IMR-90 (cell line): ENCODE measurements at regions not wholly inside any gene's neighbourhood (a gene's known extent, or its start where the extent isn't known, plus 50 kb on each side); places are given as distances from the start of the nearest gene placed in this dataset.

Source experiments
- ATAC-seq: fragments of 200-7000 bp; cut with Tn5 transposase; 2 replicates; pipeline ENCODE4 v1.9.1; 2020; ENCODE audit warnings: low read depth, mild to moderate bottlenecking, moderate library complexity
- BruUV-seq: library from RNA; stranded (reverse); fragments of 400-500 nt; replicated peaks from 2 replicates; lab custom pipeline; 2021; lab: Mats Ljungman, UMichigan
- CTCF ChIA-PET: fragments of 300-600 bp; formaldehyde crosslinking; extraction: SDS; loops from one replicate; lab custom pipeline; 2021; ENCODE audit warnings: antibody characterized with exemption; lab: Yijun Ruan, JAX
- POLR2A ChIA-PET: fragments of 300-600 bp; sonication (Branson Sonifier 250); formaldehyde crosslinking; loops from one replicate; lab custom pipeline; 2022; ENCODE audit warnings: antibody characterized with exemption; ENCODE audit not compliant: unreplicated experiment; lab: Charles Lee
- DNase-seq: peaks from one replicate; pipeline ENCODE4 v3.0.0; 2013
- H2AFZ ChIP-seq: replicated peaks from 2 replicates; pipeline ENCODE3; 2013; ENCODE audit warnings: low read length, mild to moderate bottlenecking; ENCODE audit not compliant: poor library complexity
- H2AK5ac ChIP-seq: 2 replicates; pipeline ENCODE4 v1.6.1; 2013; ENCODE audit warnings: low read depth, low read length, inconsistent platforms
- H2AK9ac ChIP-seq: replicated peaks from 2 replicates; pipeline ENCODE3; 2013; ENCODE audit warnings: mild to moderate bottlenecking, low read depth, low read length, moderate library complexity; ENCODE audit not compliant: poor library complexity
- H2BK120ac ChIP-seq: 2 replicates; pipeline ENCODE4 v1.6.1; 2013; ENCODE audit warnings: low read depth, low read length, inconsistent platforms
- H2BK15ac ChIP-seq: 3 replicates; pipeline ENCODE4 v1.6.1; 2013; ENCODE audit warnings: low read depth, low read length, inconsistent platforms
- H2BK20ac ChIP-seq: 2 replicates; pipeline ENCODE4 v1.6.1; 2013; ENCODE audit warnings: low read depth, mild to moderate bottlenecking, inconsistent platforms, low read length, moderate library complexity
- H2BK5ac ChIP-seq: 2 replicates; pipeline ENCODE4 v1.6.1; 2013; ENCODE audit warnings: mild to moderate bottlenecking, low read depth, low read length, inconsistent platforms; ENCODE audit not compliant: poor library complexity, severe bottlenecking
- H3K14ac ChIP-seq: replicated peaks from 2 replicates; pipeline ENCODE4 v1.6.1; 2013; ENCODE audit warnings: low read depth, low read length, inconsistent platforms
- H3K18ac ChIP-seq: 2 replicates; pipeline ENCODE4 v1.6.1; 2013; ENCODE audit warnings: low read depth, low read length, control low read depth
- H3K23ac ChIP-seq: 2 replicates; pipeline ENCODE4 v1.6.1; 2013; ENCODE audit warnings: low read depth, low read length, inconsistent platforms
- H3K27ac ChIP-seq: 2 replicates; pipeline ENCODE4 v1.5.1; 2013; ENCODE audit warnings: mild to moderate bottlenecking, control low read depth, low read length; ENCODE audit not compliant: insufficient read depth
- H3K27me3 ChIP-seq: 2 replicates; pipeline ENCODE4 v1.6.1; 2013; ENCODE audit warnings: low read length; ENCODE audit not compliant: control insufficient read depth, insufficient read depth
- H3K36me3 ChIP-seq: 2 replicates; pipeline ENCODE4 v1.6.1; 2013; ENCODE audit warnings: low read length, mixed read lengths; ENCODE audit not compliant: control insufficient read depth, insufficient read depth
- H3K4ac ChIP-seq: 2 replicates; pipeline ENCODE4 v1.6.1; 2013; ENCODE audit warnings: low read depth, low read length, inconsistent platforms
- H3K4me1 ChIP-seq: 2 replicates; pipeline ENCODE4 v1.6.1; 2013; ENCODE audit warnings: low read length, mixed read lengths; ENCODE audit not compliant: control insufficient read depth, insufficient read depth
- H3K4me2 ChIP-seq: 2 replicates; pipeline ENCODE4 v1.6.1; 2013; ENCODE audit warnings: low read depth, mild to moderate bottlenecking, control low read depth, low read length, moderate library complexity
- H3K4me3 ChIP-seq: 2 replicates; pipeline ENCODE4 v1.5.1; 2013; ENCODE audit warnings: low read depth, mild to moderate bottlenecking, control low read depth, low read length, moderate library complexity; ENCODE audit not compliant: insufficient read depth
- H3K56ac ChIP-seq: 2 replicates; pipeline ENCODE4 v1.6.1; 2013; ENCODE audit warnings: low read length, inconsistent platforms; ENCODE audit not compliant: insufficient read depth; ENCODE audit errors: extremely low read depth
- H3K79me1 ChIP-seq, 2 experiments: 2 replicates each; pipeline ENCODE4 v1.6.1; 2013; ENCODE audit warnings: low read length in 2 of 2, inconsistent platforms in 1 of 2, low read depth in 1 of 2
- H3K9ac ChIP-seq: 2 replicates; pipeline ENCODE4 v1.6.1; 2013; ENCODE audit warnings: low read depth, low read length, control low read depth
- H3K9me1 ChIP-seq: 2 replicates; pipeline ENCODE4 v1.6.1; 2013; ENCODE audit warnings: low read length, inconsistent platforms; ENCODE audit not compliant: insufficient read depth
- H3K9me3 ChIP-seq: 2 replicates; pipeline ENCODE4 v1.6.1; 2013; ENCODE audit warnings: low read length; ENCODE audit not compliant: control insufficient read depth, insufficient read depth
- H4K20me1 ChIP-seq: 2 replicates; pipeline ENCODE4 v1.6.1; 2013; ENCODE audit warnings: low read length, inconsistent platforms; ENCODE audit not compliant: insufficient read depth
- H4K5ac ChIP-seq: 2 replicates; pipeline ENCODE4 v1.6.1; 2013; ENCODE audit warnings: mild to moderate bottlenecking, low read depth, low read length, control low read depth
- H4K8ac ChIP-seq, 2 experiments: 2 replicates each; pipeline ENCODE4 v1.6.1; 2013; ENCODE audit warnings: low read depth in 2 of 2, low read length in 2 of 2, control low read depth in 1 of 2, inconsistent platforms in 1 of 2
- H4K91ac ChIP-seq: 2 replicates; pipeline ENCODE4 v1.6.1; 2013; ENCODE audit warnings: low read depth, low read length, inconsistent platforms; ENCODE audit not compliant: insufficient read depth
- BHLHE40 ChIP-seq: fragments of 150-350 bp; IDR thresholded peaks from 2 replicates; pipeline ENCODE4 v1.6.1; 2016; ENCODE audit warnings: mild to moderate bottlenecking, low read depth, low read length
- FOS ChIP-seq: fragments of 150-350 bp; IDR thresholded peaks from 2 replicates; pipeline ENCODE4 v1.6.1; 2016; ENCODE audit warnings: low read depth, low read length
- MAZ ChIP-seq: IDR thresholded peaks from 2 replicates; pipeline ENCODE4 v1.6.1; 2012; ENCODE audit warnings: low read depth, mild to moderate bottlenecking, low read length, improper control_type of control experiment, moderate library complexity, borderline replicate concordance
- MXI1 ChIP-seq: IDR thresholded peaks from 2 replicates; pipeline ENCODE4 v1.6.1; 2012; ENCODE audit warnings: low read depth, mild to moderate bottlenecking, low read length, moderate library complexity, borderline replicate concordance
- NFE2L2 ChIP-seq: fragments of 150-350 bp; IDR thresholded peaks from 2 replicates; pipeline ENCODE4 v1.6.1; 2016; ENCODE audit warnings: low read depth, mild to moderate bottlenecking, low read length
- POLR2A ChIP-seq: IDR thresholded peaks from 2 replicates; pipeline ENCODE4 v1.6.1; 2012; ENCODE audit warnings: mild to moderate bottlenecking, low read depth, low read length
- WGBS, 2 experiments: methylation state at CpG; one replicate each; pipeline versions ENCODE4 v1.1.5 to v1.1.7; 2013; ENCODE audit warnings: missing lambda C conversion rate in 2 of 2; ENCODE audit not compliant: insufficient read length in 1 of 2; ENCODE audit errors: extremely low coverage in 2 of 2; 5-methylcytosine and 5-hydroxymethylcytosine counted together
- dilution Hi-C: fragments of 300-500 bp; cut with HindIII; formaldehyde crosslinking; loops from one replicate; pipeline ENCODE4 v1.14.3; 2018; ENCODE audit warnings: low sequenced_read_pairs; ENCODE audit not compliant: unreplicated experiment
- in situ Hi-C: fragments of 300-500 bp; cut with MboI; formaldehyde crosslinking; loops from 3 replicates; pipeline ENCODE4 v1.14.3; 2019; ENCODE audit warnings: low sequenced_read_pairs, inconsistent platforms, mixed read lengths
- intact Hi-C: fragments of 100-400 bp; cut with micrococcal nuclease; formaldehyde crosslinking; loops from 2 replicates; pipeline ENCODE4 v1.10.0; 2022
- TF ChIP-seq, protein P1 (sequence below): conservative IDR thresholded peaks from 2 replicates; pipeline ENCODE4 v1.5.1; 2012; ENCODE audit warnings: mild to moderate bottlenecking, low read depth, low read length, improper control_type of control experiment
- TF ChIP-seq, protein P2 (sequence below): fragments of 150-350 bp; IDR thresholded peaks from 2 replicates; pipeline ENCODE4 v1.6.1; 2017; ENCODE audit warnings: mild to moderate bottlenecking, antibody characterized with exemption, low read length, low read depth

DNA sequence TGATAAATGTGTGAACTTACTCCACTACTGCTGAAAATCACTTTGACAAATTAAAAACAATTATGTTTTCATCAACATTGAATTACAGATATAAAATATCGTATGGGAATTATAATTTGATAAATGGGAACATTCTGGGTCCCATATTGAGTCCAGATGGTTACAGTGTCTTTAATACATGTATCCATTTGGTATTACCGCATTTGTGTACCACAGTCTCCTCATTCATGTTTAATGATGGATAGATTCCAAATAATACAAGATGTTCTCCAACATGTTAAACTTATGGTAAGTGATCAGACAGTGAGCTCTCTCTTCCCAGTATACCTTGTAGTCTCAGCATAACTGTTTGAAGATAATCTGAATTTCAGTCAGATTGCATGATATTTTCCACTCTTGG lies 1706.8 kb upstream of the PCDH7 start:
- H3K27me3 ChIP-seq = no peaks in the 10 kb centered on the region
- H3K79me1 ChIP-seq = no peaks in the 10 kb centered on the region
- H3K4me1 ChIP-seq = no peaks in the 10 kb centered on the region
- no peak overlapping the region for H3K18ac ChIP-seq
- intact Hi-C loops (no loop called here), in situ Hi-C loops (no loop called here), dilution Hi-C loops (no loop called here)
- no peak overlapping the region for H2AK5ac ChIP-seq
- H2BK5ac ChIP-seq = no peak overlapping the region
- no peak overlapping the region for H3K9ac ChIP-seq
- no peak overlapping the region for H2AK9ac ChIP-seq
- no peak overlapping the region for H3K14ac ChIP-seq
- H2BK20ac ChIP-seq = no peak overlapping the region
- no peak overlapping the region for H2BK15ac ChIP-seq
- DNase-seq = no peak
- no peak for ATAC-seq
- H3K4ac ChIP-seq = no peak overlapping the region
- TF ChIP-seq BHLHE40 = no peak
- no peak for TF ChIP-seq FOS
- no peak for TF ChIP-seq MAZ
- TF ChIP-seq, protein P1, sequence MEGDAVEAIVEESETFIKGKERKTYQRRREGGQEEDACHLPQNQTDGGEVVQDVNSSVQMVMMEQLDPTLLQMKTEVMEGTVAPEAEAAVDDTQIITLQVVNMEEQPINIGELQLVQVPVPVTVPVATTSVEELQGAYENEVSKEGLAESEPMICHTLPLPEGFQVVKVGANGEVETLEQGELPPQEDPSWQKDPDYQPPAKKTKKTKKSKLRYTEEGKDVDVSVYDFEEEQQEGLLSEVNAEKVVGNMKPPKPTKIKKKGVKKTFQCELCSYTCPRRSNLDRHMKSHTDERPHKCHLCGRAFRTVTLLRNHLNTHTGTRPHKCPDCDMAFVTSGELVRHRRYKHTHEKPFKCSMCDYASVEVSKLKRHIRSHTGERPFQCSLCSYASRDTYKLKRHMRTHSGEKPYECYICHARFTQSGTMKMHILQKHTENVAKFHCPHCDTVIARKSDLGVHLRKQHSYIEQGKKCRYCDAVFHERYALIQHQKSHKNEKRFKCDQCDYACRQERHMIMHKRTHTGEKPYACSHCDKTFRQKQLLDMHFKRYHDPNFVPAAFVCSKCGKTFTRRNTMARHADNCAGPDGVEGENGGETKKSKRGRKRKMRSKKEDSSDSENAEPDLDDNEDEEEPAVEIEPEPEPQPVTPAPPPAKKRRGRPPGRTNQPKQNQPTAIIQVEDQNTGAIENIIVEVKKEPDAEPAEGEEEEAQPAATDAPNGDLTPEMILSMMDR = no peak
- no peak for TF ChIP-seq NFE2L2
- TF ChIP-seq, protein P2, sequence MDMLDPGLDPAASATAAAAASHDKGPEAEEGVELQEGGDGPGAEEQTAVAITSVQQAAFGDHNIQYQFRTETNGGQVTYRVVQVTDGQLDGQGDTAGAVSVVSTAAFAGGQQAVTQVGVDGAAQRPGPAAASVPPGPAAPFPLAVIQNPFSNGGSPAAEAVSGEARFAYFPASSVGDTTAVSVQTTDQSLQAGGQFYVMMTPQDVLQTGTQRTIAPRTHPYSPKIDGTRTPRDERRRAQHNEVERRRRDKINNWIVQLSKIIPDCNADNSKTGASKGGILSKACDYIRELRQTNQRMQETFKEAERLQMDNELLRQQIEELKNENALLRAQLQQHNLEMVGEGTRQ = no peak
- no peak for TF ChIP-seq POLR2A
- no peak for TF ChIP-seq MXI1
- no peaks in the 10 kb centered on the region for H3K9me3 ChIP-seq
- H3K4me2 ChIP-seq = no peak overlapping the region
- H3K56ac ChIP-seq = no peak overlapping the region; the same call in 1 of the 2 replicates
- H2AFZ ChIP-seq = no peak overlapping the region
- H4K91ac ChIP-seq = no peak overlapping the region
- H3K27ac ChIP-seq = no peak overlapping the region
- BruUV-seq = no TSS peak
- ChIA-PET CTCF (no interaction called here), POLR2A (no interaction called here)
- H4K20me1 ChIP-seq = no peaks in the 10 kb centered on the region
- no peak overlapping the region for H3K4me3 ChIP-seq
- no peaks in the 10 kb centered on the region for H3K36me3 ChIP-seq
- no peak overlapping the region for H3K23ac ChIP-seq
- H3K9me1 ChIP-seq = peaks cover 2% of the 10 kb centered on the region; the same call in 1 of the 2 replicates
- no peak overlapping the region for H2BK120ac ChIP-seq
- no peak overlapping the region for H4K5ac ChIP-seq
- WGBS, 2 experiments = no CpG with 5 or more reads among the region's 2 CpGs
- H4K8ac ChIP-seq = no peak overlapping the region
